Hepatic stellate cell (primary cell): ENCODE measurements at regions not wholly inside any gene's neighbourhood (a gene's known extent, or its start where the extent isn't known, plus 50 kb on each side); places are given as distances from the start of the nearest gene placed in this dataset.
A peak's percentile ranks its signal among the peaks of the same experiment; 100 is the strongest.

Experiments used
- DNase-seq: peaks from one replicate; pipeline ENCODE4 v3.0.0; 2011; ENCODE audit warnings: low spot score

DNA sequence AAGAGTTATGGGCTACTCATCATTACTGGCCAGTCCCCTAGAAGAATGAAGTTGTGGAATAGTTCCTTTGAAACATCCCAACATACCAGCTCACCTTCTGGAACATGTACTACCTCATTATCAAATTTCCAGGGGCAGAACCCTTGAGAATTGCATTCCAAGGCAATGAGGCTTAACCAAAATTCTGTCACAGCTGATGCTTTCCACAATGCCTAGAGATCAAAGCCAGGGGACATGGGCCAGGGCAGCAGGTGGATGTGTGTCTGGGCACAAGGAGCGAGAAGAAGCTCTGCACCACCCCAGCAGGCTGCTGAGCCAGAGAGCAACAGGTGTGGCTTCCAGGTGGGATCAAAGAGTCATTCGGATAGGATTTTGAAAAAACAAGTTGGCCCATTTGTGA, 362.1 kb downstream of the EFNB2 start:
- DNase-seq = no peak

DNA sequence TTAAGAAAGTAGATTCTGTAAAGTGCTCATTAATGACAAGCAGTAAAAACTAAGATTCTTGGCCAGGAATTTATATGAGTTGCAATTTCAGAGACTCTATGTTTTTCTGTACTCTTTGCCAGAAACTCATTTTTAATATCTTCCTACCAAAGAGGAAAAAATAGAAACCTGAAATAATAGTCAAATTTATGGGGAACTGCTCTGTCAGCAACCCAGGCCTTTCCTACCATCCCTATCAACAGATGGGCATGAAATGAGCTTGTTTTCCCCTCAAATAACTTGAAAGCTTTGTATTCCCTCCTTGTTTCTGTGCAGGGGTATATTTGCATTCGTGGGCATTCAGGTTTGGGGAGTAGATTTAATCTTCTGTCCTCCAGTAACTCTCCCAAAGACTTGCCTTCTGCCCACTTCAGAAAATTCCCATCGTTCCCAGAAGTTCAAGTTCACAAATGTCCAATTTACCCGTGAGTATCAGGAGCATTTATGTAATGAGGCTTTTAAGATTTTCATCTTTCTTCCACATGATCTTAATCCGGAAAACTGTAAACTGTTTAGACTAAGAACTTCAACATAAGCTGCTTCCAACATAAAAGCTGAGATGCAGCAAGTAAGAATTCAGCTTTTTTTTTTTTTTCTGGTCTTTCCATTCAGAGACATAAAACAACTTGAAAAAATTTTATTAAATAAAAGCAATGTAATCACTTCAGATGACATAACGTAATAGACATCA, 363.1 kb downstream of the EFNB2 start:
- no peak for DNase-seq

DNA sequence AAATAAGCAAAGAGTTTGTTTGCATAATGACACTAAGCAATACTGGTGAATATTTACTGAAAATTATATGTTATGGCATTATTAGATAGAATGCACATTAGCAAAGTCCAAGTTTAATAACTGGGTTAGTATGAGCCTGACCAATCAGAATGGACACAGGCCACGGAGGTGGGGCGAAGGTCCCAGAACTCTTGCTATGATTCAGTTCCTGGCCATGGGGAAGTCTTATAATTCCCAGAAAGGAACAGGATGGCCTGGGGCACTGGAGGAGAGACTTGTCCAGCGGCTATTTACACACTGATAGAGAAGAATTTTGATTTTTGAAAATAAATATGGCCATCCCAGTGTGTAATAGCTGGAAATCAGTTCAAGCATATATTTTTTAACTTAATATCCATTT, 372.0 kb downstream of the EFNB2 start:
- no peak for DNase-seq

DNA sequence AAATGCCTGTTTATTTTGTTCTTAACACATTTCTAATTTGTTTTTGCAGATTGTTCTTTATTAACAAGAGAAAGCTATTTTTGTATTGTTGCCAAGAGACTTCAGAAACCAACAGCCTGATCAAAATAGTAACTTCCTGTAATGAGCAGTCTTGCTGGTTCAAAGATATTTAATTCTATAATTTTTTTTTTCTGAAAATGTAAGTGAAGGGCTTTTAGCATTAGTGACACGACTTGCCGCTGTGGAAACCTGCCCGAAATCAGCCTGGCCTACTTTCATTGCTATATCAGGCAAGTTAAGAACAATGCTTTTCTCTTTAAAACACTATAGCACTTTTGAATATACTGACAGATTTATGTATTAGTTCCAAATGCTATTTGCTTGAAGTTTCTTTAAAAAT, 374.3 kb downstream of the EFNB2 start:
- DNase-seq = no peak

DNA sequence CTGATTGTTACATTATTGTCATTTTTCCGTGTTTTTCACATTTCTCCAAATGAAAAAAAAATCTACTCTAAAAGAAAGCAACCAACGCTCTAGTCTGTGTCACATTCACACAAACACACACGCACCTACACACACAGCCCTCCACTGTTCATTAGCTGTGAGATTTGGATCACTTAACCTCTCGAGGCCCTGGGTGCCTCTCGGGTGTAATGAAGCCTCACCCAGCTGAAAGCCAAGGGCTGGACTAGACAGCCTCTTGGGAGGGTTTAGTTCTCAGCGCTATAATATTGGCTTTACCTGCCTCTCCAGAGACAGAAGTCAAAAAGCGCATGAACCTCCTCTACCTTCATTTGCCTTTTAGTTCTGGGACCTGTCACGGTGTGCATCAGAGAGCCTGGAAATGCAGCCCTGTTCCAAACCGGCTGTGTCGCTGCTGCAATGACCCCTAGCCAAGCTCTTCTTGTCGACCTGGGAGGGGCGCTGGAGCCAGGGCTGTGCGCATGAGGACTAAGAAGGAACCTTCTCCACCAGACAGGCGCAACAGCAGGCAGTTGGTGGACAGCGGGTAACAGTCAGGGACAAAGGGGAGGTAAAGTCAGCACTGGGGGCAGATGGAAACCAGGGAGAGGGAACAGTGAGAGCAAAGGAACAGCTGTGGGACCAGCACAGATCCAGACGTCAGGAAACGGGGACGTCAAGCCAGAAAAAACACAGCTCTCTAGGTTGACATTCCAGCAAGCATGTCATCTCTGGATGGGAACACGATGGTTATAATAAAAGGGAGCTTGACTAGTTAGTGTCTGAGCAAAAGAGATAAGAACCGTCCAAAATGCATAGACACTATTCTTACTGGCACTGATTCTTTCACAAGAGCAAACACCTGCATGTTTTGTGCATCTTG, 375.9 kb downstream of the EFNB2 start:
- no peak for DNase-seq

DNA sequence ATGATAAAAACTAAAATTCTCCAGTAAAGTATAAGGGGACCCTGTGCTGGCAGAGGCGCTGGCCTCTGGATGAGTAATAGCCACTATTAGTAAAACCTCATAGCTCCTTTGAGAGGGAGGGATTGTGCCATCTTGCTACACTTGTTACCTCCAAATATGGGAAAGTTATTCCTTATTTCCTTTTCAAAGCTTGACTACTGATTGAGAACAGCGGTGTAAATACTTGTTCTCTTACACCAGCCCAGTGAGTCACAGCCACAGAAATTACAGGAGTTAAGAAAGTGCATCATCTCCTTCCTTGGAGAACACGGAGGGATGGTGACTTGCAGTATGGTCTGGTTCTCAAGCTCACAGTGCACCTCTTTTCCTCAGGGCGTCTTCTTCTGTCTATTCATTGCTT, 379.0 kb downstream of the EFNB2 start:
- peak; percentile 30 for DNase-seq

DNA sequence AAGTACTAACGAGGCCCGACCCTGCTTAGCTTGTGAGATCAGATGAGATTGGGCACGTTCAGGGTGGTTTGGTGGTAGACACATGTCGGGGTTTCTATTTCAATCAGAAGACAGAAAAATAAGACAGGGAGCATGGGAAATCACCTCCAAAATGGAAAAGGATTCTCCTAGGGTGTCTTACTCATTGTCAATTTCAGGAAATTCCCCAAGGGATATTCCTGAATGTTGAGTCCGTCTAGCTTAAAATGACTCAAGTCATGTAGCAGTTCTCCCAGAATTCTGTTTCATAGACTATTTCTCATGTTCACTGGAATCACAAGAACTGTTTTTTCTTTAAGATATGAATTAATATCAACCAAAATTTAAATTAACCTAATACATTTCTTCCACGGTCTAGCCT, 380.1 kb downstream of the EFNB2 start:
- DNase-seq = no peak

DNA sequence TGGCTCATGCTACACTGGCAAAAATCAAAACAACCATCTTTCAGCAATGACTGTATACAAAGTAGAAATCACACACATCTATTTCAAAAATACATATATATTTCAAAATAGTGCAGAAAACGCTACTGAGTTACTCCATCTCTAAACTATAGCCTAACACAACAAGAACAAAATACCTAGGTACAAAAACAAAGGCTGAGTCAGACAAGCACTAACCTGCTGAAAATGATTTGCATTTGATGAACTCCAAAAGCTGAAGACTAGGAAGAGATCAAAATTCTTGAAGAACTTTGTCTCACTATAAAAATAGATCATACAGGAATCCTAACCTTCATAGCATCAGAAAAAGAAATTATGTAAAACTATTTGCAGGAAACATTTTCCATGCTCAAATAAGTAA, 381.6 kb downstream of the EFNB2 start:
- no peak for DNase-seq

DNA sequence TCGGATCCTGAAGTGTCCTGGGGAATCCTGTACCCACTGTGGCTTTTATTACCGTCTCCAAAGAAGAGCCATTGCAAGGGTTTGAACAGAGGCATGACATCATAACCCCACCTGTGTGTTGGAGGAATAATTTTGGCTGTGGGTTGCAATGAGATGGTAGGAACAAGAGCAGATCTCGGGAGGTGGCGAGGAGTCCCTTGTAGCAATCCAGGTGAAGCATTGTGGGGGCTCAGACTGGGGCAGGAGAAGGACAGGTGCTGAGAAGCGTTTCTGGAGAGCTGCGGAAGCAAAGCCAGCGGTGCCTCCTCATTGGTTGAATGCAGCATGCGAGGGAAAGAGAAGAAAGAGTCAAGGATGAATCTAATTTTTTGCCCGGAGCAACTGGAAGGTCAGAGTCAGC, 382.4 kb downstream of the EFNB2 start:
- no peak for DNase-seq

DNA sequence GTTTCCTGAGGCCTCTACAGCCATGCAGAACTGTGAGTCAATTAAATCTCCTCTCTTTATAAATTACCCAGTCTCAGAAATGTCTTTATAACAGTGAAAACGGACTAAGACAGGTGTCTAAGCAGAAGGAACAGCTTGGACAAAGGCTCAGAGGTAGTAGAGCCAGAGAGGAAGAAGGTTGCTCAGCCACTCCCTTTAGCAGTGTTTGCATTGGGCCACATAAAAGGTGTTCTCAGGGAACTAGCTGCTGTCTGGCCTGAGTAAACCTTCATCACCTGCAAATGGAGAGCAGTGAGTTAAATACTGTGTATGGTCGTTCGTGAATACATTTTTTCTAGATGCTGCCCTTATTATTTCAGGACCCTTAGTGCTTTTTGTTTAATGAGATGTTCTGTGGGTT, 383.4 kb downstream of the EFNB2 start:
- DNase-seq = no peak

DNA sequence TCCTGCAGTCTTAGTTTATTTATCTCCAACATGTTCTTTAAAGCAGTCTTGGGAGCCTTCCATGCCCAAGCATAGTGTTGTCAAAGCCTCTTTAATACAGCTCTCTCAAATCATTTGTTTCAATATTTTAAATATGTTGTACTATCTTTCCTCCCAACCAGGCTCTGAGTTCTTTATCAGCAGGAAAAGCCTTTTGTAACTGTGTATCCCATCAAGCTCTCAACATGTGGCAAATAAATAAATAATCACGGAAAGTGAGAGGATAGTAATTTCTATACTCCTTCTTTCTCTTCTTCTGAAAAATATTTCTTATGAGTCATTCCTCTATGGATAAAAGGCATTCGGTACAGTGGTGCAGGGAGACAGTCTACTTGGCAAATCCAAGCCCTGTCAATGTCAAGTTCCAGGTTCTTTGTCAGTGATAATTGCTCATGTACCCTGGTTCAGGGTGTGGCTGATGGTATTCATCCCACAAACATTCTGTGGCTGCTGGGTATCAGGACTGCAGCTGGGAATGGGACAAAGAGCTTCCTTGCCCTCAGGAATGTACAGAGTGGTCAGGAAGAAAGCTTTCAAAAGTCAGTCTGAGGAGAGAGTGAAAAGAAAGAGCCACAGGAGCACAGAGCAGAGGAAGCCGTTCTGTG, 384.3 kb downstream of the EFNB2 start:
- DNase-seq = peak; percentile 53

DNA sequence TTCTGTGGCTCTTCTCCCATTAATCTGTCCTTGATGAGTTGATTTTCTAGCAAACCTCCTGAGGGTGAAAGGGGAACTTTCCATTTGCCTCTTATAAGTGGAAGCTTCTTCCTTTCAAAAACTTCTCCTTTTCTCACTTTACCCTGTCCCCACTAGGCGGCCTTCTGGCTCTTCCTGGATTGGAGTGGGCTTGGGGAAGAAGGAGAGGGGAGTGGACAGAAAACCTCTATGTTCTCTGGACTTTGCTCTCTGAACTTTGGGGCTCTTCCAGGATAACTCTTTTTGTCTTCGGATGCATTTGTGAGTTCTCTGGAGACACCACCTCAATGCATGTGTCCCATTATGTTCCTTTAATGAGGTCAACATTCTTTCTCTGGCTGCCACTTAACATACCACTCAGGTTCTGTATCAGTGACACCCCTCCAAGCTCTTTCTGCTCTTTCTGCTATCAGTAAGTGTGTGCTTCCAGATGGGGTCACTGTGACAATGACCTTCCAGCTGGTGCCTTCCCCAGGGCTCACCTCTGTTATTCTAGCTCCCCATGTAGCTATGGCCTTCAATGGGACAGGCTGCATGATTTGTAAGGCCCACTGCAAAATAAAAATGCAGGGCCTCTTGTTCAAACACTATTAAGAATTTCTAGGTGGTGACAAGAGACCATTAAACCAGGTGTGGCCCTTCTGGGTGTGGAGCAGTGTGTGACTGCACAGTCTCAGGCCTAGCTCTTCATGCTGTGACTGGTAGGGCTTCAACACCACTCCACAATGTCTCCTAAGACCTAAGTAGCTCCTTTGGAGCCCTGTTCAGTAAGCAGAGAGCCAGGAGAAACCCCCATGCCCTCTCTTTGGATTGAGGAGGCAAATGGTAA, 389.2 kb downstream of the EFNB2 start:
- no peak for DNase-seq

DNA sequence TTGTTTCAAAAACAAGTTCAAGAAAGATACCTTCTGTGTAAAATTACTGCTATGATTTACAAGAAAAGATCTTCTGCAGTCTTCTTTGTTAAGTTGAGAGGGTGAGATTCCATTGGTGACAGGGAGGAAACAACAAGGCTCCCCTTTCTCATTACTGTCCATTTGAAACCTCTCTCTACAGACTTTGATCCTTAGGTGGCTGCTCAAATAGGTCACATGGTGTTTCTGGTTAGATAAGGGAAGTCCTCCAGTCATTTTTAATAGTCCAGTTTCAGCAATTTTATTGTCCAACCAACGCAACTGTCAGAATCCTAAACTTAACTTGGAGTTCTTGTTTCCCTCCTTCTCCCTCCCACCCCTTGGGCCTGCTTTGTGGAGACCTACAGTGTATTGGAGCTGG, 390.4 kb downstream of the EFNB2 start:
- no peak for DNase-seq

DNA sequence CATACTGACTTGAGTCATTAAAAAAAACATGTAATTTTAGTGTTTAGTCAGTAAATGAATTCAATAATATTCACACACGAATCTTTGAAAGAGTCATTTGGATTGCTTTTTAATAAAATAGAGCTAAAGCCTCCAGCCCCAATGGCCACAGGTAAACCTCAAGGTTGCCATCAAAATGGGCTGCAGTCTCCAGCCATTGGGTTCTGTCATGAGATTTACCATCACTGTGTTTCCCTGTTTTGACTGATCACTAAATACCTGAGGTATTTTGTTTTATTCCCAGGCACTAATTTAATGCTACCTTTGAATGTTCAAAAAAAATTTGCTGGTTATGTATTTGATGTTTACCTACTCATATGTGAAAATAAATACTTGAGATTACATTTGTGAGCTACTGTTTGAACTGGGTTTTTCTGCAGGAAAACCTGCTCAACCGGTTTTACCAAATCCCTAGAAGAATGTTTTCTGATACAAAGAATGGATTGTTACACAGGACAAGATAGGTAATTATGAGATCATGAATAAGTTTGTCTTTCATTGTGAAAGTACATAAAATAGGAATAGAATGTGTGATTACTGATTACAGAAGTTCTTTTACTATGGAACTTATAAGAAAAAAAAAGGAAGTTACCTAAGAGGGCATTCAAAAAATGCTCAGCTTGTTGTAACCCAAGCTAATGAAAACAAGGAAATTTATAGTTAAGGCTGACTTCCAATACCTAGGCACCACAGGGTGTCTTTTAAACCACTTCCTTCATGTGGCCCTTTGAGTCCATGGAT, 391.3 kb downstream of the EFNB2 start:
- DNase-seq = no peak

DNA sequence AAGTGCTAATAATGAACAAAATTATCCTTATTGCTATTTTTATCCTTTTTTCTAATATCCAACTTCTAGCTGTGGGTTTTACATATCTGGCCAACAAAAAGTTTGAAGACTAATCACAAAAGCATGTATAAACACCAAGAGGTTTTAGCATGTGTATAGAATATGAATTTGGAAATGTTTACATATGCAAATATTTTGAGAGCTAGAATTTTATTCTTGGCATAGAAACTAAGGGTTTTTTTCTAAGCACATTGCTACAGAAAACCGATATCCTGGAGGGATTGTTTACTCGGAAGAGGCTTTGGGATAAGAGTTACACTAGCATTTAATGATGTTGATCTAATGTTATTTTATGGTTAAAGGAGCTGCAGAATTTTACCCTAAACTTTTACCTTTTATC, 392.1 kb downstream of the EFNB2 start:
- peak; percentile 11 for DNase-seq

DNA sequence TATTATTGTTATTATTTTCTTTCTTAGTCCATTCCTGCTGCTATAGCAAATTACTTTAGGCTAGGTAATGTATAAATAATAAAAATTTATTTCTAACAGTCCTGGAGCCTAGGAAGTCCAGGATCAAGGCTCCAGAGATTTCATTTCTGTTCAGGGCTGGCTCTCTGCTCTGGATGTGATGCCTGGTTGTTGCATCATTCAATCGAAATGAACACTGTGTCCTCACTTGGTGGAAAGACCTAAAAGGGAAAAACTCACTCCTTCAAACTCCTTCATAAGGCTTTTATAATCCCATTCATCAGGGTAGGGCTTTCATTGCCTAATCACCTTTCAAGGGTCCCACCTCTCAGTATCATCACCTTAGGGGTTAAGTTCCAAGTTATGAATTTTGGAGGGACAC, 395.0 kb downstream of the EFNB2 start:
- no peak for DNase-seq

DNA sequence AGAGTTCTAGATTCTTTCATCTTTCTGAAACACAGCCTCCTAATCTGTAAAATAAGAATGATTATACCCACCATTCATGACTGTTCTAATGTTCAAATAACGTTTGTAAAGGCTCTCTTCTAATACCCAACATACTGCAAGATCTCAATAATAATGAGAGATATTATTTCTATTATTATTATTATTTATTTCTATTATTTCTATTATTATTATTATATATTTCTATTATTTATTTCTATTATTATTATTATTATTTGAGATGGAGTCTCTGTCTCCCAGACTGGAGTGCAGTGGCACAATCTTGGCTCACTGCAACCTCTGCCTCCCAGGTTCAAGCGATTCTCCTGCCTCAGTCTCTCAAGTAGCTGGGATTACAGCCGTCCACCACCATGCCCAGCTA, 395.5 kb downstream of the EFNB2 start:
- DNase-seq = no peak

DNA sequence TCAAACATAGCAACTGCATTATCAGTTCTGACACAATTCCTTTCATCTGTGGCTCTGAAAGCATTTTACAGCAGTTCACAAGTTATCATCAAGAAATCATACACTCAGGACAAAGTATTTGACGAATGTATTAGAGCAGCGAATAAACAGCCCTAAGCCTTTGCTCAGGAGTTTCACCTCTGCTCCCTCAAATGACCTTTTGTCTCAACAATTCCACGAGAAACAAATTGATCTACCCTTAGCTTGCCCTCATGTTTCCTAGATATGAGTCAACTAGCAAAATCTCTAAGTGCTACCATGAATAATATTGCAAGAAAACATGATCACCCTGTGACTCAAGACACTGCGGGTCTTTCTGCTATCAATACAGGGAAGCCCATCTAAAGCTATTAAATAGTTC, 396.1 kb downstream of the EFNB2 start:
- DNase-seq = no peak

DNA sequence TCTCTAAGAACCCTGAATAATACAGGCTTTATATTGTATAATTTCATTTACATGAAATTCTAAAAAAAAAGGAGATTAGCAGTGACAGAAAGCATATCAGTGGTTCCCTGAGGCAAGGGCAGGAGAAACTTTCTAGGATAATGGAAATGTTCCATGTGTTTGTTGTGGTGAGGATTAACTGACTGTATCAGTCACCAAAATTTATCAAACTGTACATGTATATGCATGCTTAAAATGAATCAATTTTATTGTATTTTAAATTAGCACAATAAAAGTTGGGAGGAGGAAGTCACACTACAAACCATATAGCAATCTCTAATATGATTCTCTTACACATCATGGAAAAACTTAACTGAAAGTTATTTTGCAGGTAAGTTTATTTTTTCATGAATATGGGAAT, 396.8 kb downstream of the EFNB2 start:
- no peak for DNase-seq

DNA sequence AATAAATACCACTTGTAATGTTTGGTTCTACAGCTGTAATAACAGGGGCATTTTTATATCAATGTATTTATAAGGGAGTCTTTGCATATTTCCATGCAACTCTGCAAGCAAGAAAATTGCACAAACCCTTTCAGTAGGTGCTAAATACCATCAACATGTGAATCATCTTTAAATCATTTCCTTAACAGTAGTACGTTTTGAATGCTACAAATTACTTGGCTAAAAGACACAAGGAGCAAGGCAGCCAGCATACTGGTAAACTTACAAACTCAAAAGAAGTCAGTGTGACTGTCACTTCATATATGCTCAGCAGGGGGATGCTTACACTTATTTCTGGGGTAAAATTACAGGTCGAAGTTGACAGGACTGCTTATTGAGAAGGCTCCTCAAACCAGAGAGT, 402.4 kb downstream of the EFNB2 start:
- DNase-seq = peak; percentile 15

DNA sequence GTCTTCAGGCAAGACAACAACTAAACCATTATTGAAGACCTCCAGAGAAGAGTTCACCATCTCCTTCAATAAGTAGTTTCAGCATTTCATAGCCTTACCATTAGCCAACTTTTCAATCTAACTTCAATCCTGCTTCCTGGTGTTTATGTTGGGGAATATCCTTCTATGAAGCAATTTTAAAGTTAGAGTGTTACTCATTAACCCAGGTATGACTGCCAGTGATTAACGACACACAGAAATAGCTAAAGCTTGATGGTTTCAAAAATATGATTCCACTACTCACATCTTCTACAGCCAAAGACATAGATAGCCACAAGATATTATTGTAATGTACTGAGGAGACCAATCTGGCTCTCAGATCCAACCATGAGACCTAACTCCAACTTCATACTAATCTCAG, 403.2 kb downstream of the EFNB2 start:
- no peak for DNase-seq
